Keratinocyte (primary cell): ENCODE measurements at regions not wholly inside any gene's neighbourhood (a gene's known extent, or its start where the extent isn't known, plus 50 kb on each side); places are given as distances from the start of the nearest gene placed in this dataset.

Experiments used
- DNase-seq: peaks from one replicate; pipeline ENCODE4 v3.0.0-alpha.2; 2011; ENCODE audit warnings: low read depth, missing footprints, low spot score
- FAIRE-seq: peaks from 2 replicates; lab custom pipeline; 2011; peaks lifted over from hg19 to GRCh38; lab: Jason Lieb, UNC
- H2AFZ ChIP-seq: 2 replicates; pipeline ENCODE4 v1.6.0; 2012; ENCODE audit warnings: low read length, control low read depth, inconsistent platforms; ENCODE audit not compliant: control insufficient read depth
- H3K27ac ChIP-seq: 2 replicates; pipeline ENCODE4 v1.5.1; 2011; ENCODE audit warnings: low read length; ENCODE audit not compliant: control insufficient read depth, insufficient read depth
- H3K27me3 ChIP-seq: 3 replicates; pipeline ENCODE4 v1.6.0; 2011; ENCODE audit warnings: low read length; ENCODE audit not compliant: control insufficient read depth, insufficient read depth; ENCODE audit errors: extremely low read depth
- H3K36me3 ChIP-seq, 2 experiments: 2 replicates in 1 of 2; 3 replicates in 1 of 2; pipeline ENCODE4 v1.5.1; 2011; ENCODE audit warnings: low read length in 2 of 2, mild to moderate bottlenecking in 1 of 2; ENCODE audit not compliant: control insufficient read depth in 2 of 2, insufficient read depth in 2 of 2; ENCODE audit errors: extremely low read depth in 1 of 2
- H3K4me1 ChIP-seq: 3 replicates; pipeline ENCODE4 v1.5.1; 2011; ENCODE audit warnings: low read length; ENCODE audit not compliant: control insufficient read depth, insufficient read depth; ENCODE audit errors: extremely low read depth
- H3K4me2 ChIP-seq: 3 replicates; pipeline ENCODE4 v1.6.0; 2011; ENCODE audit warnings: low read depth, low read length; ENCODE audit not compliant: control insufficient read depth, insufficient read depth; ENCODE audit errors: extremely low read depth
- H3K4me3 ChIP-seq, 3 experiments: fragments of 200-600 bp in 1 of 3; sonication (generic) in 1 of 3; 2 replicates in 2 of 3; 3 replicates in 1 of 3; pipeline ENCODE4 v1.5.1; 2011 to 2016; ENCODE audit warnings: low read length in 3 of 3, mild to moderate bottlenecking in 3 of 3, control low read depth in 2 of 3, inconsistent platforms in 1 of 3, low read depth in 1 of 3, mixed read lengths in 1 of 3, mixed run types in 1 of 3, moderate library complexity in 1 of 3; ENCODE audit not compliant: control insufficient read depth in 2 of 3, insufficient read depth in 2 of 3; ENCODE audit errors: extremely low read depth in 1 of 3
- H3K79me2 ChIP-seq: 2 replicates; pipeline ENCODE4 v1.6.0; 2012; ENCODE audit warnings: low read length; ENCODE audit not compliant: control insufficient read depth, insufficient read depth
- H3K9ac ChIP-seq: 3 replicates; pipeline ENCODE4 v1.6.0; 2011; ENCODE audit warnings: low read length; ENCODE audit not compliant: control insufficient read depth, insufficient read depth; ENCODE audit errors: extremely low read depth
- H3K9me1 ChIP-seq: 3 replicates; pipeline ENCODE4 v1.6.0; 2011; ENCODE audit warnings: low read length; ENCODE audit not compliant: control insufficient read depth, insufficient read depth; ENCODE audit errors: extremely low read depth
- H3K9me3 ChIP-seq: 2 replicates; pipeline ENCODE4 v1.5.1; 2012; ENCODE audit warnings: low read depth, low read length; ENCODE audit not compliant: control insufficient read depth
- H4K20me1 ChIP-seq: 3 replicates; pipeline ENCODE4 v1.6.0; 2011; ENCODE audit warnings: low read length; ENCODE audit not compliant: control insufficient read depth, insufficient read depth; ENCODE audit errors: extremely low read depth
- EZH2 ChIP-seq: IDR thresholded peaks from one replicate; pipeline ENCODE4 v1.6.1; 2012; ENCODE audit warnings: inconsistent platforms, mild to moderate bottlenecking, low read length, moderate library complexity
- dilution Hi-C: fragments of 300-500 bp; cut with MboI; formaldehyde crosslinking; loops from one replicate; pipeline ENCODE4 v1.7.0; 2020; ENCODE audit warnings: low sequenced_read_pairs; ENCODE audit not compliant: extremely low pct_ligation_motif_present
- TF ChIP-seq, protein P1 (sequence below), 3 experiments: IDR thresholded peaks in 1 of 3; conservative IDR thresholded peaks in 1 of 3; optimal IDR thresholded peaks in 1 of 3; 2 replicates in 2 of 3; 3 replicates in 1 of 3; pipeline versions ENCODE3 to v1.5.1; 2011; ENCODE audit warnings: low read length in 3 of 3, mild to moderate bottlenecking in 3 of 3, moderate library complexity in 2 of 3, control low read depth in 1 of 3, inconsistent platforms in 1 of 3; ENCODE audit not compliant: insufficient read depth in 2 of 3; ENCODE audit errors: extremely low read depth in 1 of 3

- no peak for DNase-seq
- H2AFZ ChIP-seq = no peak overlapping the region
- H3K9me1 ChIP-seq = no peaks in the 10 kb centered on the region
- H3K9ac ChIP-seq = no peak overlapping the region
- TF ChIP-seq EZH2 = no peak
- TF ChIP-seq, protein P1, sequence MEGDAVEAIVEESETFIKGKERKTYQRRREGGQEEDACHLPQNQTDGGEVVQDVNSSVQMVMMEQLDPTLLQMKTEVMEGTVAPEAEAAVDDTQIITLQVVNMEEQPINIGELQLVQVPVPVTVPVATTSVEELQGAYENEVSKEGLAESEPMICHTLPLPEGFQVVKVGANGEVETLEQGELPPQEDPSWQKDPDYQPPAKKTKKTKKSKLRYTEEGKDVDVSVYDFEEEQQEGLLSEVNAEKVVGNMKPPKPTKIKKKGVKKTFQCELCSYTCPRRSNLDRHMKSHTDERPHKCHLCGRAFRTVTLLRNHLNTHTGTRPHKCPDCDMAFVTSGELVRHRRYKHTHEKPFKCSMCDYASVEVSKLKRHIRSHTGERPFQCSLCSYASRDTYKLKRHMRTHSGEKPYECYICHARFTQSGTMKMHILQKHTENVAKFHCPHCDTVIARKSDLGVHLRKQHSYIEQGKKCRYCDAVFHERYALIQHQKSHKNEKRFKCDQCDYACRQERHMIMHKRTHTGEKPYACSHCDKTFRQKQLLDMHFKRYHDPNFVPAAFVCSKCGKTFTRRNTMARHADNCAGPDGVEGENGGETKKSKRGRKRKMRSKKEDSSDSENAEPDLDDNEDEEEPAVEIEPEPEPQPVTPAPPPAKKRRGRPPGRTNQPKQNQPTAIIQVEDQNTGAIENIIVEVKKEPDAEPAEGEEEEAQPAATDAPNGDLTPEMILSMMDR (optimal IDR thresholded peaks at IDR 0.05 in 1 of 3, IDR thresholded peaks at IDR 0.05 in 1 of 3, conservative IDR thresholded peaks at IDR 0.05 in 1 of 3; ENCODE audit: extremely low read depth in 1 of 3, insufficient read depth in 2 of 3, low read length in 3 of 3) = no peak
- FAIRE-seq = no peak
- H3K4me2 ChIP-seq = no peak overlapping the region
- no peak overlapping the region for H3K27ac ChIP-seq
- no peak overlapping the region for H3K4me3 ChIP-seq
- no peaks in the 10 kb centered on the region for H4K20me1 ChIP-seq
- no peaks in the 10 kb centered on the region for H3K36me3 ChIP-seq
- no peaks in the 10 kb centered on the region for H3K79me2 ChIP-seq
- H3K9me3 ChIP-seq = no peaks in the 10 kb centered on the region
- no peaks in the 10 kb centered on the region for H3K27me3 ChIP-seq
- H3K4me1 ChIP-seq = no peaks in the 10 kb centered on the region
- dilution Hi-C loops = no loop called here
Observed at GRCh38 chr6:125636671-125637070, 112.8 kb upstream of the HEY2 start.

DNA sequence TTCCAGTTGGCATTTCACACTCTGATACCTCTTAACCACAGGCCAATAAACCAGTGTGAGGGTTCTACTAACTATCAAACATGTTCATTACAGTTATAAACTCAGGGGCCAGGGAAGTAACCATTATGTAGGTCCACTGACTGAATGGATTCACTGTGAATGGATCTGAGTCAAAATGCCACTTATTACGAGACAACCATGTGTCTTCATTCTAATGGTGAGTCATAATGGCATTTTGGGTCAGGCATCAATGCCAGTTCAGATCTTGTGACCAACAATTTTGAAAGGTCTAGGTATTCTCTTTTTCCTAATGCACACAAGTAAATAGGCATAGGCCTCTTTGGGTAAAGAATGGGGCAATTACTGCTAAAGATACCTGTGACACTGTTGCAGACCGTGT lies 112.2 kb upstream of the HEY2 start:
- Histone ChIP-seq H3K27me3 (no peaks in the 10 kb centered on the region), H3K36me3 (no peaks in the 10 kb centered on the region), H3K27ac (no peak overlapping the region), H3K4me2 (no peak overlapping the region), H3K9me1 (no peaks in the 10 kb centered on the region), H3K79me2 (no peaks in the 10 kb centered on the region), H3K4me3 (no peak overlapping the region), H3K9ac (no peak overlapping the region), H3K4me1 (no peaks in the 10 kb centered on the region), H4K20me1 (no peaks in the 10 kb centered on the region), H2AFZ (no peak overlapping the region), H3K9me3 (no peaks in the 10 kb centered on the region)
- dilution Hi-C loops = no loop called here
- DNase-seq (no peak), FAIRE-seq (no peak)
- TF ChIP-seq, protein P1 (optimal IDR thresholded peaks at IDR 0.05 in 1 of 3, IDR thresholded peaks at IDR 0.05 in 1 of 3, conservative IDR thresholded peaks at IDR 0.05 in 1 of 3; ENCODE audit: extremely low read depth in 1 of 3, insufficient read depth in 2 of 3, low read length in 3 of 3) = no peak
- no peak for TF ChIP-seq EZH2
